T follicular helper cell (primary cell): ENCODE measurements at regions not wholly inside any gene's neighbourhood (a gene's known extent, or its start where the extent isn't known, plus 50 kb on each side); places are given as distances from the start of the nearest gene placed in this dataset.

Source experiments
- DNase-seq: peaks from one replicate; pipeline ENCODE4 v3.0.0-alpha.2; 2020; ENCODE audit warnings: low read depth

GRCh38 chr6:113636357-113636824 lies 220.8 kb upstream of the MARCKS start:
- no peak for DNase-seq

GRCh38 chr6:113640051-113640450 lies 217.1 kb upstream of the MARCKS start:
- DNase-seq: no peak

- no peak for DNase-seq
These were observed 215.0 kb upstream of the MARCKS start for GRCh38 chr6:113642001-113642713.

DNA sequence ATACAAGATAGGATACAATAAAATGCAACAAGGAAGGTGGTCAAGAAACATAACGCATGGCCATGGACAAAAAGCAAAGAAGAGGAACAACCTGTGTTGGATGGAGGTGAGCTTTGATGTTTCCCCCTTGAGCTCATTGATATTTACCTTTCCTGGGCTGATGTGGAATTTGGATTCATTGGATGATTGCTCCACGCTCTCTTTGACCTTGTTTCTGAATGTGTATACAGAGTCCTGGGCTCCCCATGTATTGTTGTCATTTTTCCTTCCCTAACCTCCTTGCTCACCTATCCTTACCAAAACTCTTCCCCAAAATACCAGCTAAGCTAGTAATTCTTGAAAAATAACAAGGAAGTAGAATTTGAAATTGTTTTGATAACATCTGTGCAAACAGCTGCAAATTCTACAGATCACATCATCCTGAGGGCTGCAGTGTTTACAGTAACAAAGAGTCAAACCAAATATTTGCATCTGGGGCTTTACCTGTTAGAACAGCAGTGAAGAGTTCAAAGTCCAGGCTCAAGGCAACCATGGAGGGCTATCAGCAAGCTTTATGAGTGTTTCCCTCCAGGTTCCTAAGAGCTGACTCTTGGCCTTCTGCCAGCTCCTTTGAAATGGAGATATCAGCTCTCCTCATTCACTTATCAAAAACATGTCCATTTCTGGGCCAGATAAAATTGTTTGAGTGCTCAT lies 214.3 kb upstream of the MARCKS start:
- DNase-seq: no peak

DNA sequence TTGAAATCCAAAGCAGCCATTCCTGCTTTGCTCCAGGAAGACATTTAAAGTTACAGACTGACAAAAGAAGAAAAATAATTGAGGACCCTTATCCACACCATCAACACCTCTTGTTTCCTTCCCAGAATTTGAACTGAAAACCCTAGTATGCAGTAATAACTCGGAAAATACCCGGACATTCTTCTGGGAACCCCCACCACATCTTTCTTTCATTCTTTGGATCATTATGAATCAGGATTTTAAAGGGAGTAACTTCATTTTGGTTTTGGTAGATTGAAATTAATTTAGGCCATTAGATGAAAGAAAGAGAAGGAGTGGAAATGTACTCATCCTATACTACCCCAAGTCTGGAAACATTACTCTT lies 213.8 kb upstream of the MARCKS start:
- no peak for DNase-seq

DNA sequence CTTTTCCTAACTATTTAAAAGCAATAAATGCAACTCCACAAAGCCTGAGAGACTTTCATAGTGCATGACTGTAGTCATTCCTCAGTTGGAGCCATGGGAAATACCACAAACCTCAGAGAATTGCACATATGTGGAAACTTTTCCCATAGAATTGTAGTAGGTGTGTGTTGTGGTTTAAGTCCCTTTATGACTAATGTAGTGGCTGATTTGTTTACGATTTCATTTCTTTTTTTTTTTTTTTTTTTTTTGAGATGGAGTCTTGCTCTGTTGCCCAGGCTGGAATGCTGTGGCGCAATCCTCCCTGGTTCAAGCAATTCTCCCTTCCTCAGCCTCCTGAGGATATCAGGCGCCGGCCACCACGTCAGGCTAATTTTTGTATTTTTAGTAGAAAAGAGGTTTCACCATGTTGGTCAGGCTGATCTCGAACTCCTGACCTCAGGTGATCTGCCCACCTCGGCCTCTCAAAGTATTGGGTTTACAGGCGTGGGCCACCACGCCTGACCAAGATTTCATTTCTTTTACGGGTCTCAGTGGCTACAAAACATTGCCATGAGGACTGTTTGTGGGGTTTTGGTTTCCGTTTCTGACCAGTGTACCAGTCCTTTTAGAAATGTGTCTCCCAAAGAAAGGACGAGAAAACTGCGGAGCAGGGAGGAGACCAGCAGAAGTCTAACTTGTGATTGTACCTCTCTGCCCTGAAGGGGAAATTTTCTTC lies 212.1 kb upstream of the MARCKS start:
- no peak for DNase-seq

DNA sequence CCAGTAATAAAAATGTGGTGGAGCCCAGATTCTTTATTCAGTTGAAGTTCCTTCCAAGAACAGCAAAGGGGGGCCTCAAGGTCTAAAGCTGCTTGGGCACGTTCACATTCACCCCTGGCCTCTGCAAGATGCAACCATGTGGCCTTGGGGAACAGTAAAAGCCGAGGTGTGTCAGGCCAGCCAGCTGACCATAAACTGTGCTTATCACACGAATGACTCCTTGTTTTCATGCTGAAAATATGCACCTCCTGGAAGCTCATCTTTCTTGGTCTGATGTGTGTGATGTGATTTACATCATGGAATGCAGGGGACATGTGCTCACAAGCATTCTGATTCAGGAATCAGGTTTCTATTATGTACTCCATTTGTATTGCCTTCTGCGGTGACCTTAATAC lies 211.6 kb upstream of the MARCKS start:
- no peak for DNase-seq

GRCh38 chr6:113645986-113646385 lies 211.2 kb upstream of the MARCKS start:
- no peak for DNase-seq

GRCh38 chr6:113646701-113647100 lies 210.4 kb upstream of the MARCKS start:
- no peak for DNase-seq

DNA sequence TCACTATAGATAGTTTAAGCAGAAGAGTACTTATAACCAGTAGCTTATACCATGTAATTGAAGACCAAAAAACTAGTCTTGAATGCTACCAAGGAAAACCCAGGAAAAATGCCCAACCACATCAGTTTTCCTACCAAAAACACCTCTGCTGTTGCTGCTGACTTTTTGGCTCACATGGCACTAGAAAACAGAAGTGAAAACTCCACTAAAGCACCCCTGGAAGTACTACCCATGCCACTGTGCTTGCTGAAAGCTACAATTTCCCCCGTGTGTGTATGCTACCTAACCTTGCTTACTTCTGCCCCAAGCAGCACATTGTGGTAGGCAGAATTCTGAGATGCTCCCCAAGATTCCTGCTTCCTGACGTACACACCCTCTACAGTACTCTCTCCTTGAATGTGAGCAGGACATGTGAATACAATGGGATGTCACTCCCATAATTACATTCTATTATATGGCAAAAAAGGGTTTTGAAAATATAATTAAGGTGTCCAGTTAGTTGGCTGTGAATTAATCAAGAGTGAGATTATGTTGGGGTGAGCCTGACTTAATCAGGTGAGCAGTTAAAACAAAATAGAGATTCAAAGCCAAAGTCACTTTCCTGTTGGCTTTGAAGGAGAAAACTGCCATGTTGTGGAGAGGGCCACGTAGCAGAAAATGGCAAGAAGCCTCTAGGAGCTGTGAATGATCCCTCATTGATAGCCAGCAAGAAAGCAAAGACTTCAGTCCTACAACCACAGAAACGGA lies 209.8 kb upstream of the MARCKS start:
- DNase-seq: no peak

DNA sequence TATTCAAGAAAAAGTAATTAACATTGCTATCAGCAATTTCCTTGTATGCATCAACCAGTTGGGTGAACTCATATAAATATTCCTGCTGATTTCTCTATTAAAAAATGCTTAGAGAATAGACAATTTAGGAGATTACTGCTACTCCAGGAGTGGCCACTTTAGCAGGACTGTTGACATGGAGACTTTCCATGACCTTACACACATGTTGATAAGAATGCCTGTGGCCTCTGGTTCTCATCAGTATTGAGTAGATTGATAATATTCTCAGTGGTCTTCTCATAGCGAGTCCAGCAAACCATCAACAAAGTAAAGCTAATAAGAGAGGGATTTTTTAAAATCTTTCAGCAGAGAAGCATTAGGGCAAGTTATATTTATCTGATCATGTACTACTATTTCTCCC lies 208.4 kb upstream of the MARCKS start:
- no peak for DNase-seq

- no peak for DNase-seq
These were observed 207.9 kb upstream of the MARCKS start for GRCh38 chr6:113649276-113649675.

DNA sequence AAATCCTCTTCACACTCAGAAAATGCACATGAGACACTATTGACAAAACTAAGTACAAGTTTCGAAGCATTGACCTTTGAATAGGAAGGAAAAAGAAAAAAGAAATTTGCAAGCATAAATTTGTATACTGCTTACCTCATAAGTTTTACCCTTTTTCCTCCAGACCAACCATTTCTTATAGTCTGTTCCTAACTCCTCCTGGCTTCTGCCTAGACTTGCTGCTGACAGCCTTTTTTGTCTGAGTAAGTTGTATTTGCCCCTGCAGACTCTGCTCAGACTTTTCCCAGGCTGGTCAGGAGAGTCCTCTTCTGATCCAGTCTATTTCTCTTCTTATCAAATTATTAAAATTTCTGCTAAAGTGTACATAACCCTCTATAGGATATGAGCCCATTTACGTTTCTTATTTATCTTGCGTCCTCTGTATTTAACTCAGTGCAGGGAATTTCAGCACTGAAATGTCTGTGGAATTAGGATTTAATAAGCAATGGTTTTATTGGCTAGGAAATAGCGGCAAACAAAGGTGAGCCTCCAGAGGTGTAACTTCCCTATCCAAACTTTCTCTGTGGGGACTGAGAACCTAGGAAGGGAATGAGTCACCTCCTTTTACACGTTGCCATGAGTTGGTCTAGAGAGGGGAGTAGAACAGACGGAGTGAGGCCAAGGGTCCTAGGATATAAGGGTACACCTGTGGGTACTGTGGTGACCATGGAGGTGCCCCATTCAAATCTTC lies 207.1 kb upstream of the MARCKS start:
- no peak for DNase-seq

DNA sequence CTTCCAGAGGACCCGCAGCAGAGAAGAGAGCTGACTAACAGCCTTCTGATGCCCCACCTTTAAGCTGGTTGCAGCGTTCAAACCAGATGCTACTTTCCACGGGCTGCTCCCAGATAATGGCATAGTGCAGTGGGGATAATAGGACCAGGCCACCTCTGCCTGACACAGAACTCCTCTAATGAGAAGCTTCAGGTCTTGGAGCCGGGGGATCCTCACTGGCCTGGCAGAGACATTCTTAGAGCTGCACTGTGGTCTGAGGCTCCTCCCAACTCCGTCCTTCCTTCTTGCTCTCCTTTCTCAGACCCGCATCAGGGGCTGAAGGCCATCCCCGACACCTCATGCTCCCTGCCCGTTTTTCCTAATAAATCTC lies 206.6 kb upstream of the MARCKS start:
- DNase-seq: no peak

GRCh38 chr6:113651120-113651519 lies 206.0 kb upstream of the MARCKS start:
- no peak for DNase-seq

GRCh38 chr6:113651920-113652319 lies 205.2 kb upstream of the MARCKS start:
- no peak for DNase-seq

DNA sequence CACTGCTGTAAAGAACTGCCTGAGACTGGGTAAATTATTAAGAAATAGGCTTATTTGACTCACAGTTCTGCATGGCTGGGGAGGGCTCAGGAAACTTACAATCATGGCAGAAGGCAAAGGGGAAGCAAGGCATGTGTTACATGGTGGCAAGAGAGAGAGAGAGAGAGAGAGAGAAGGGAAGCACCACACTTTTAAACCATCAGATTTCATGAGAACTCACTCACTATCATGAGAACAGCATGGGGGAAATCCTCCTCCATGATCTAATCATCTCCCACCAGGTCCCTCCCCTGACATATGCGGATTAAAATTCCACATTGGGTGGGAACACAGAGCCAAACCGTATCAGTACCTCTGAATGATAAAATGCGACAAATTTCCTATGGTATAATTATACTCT lies 203.9 kb upstream of the MARCKS start:
- DNase-seq: no peak

DNA sequence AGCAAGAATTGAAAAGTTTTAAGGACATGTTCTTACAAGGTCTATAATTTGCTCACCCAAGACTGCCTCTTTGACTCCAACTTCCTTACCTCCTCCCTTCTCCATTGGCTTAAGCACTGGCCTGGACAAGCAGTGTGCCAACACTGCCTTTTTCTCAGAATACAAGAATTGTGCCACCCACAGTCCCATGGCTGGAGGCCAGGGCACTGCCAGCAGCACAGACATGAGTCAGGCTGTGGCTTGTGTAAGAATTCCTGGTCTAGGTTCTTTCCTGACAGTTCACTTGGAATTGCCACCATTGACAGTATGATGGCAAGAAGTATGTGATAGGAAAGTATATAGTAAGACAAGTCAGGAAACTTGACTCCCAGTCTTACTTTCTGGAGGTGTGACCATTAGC lies 202.7 kb upstream of the MARCKS start:
- DNase-seq: no peak

GRCh38 chr6:113655761-113656160 lies 201.4 kb upstream of the MARCKS start:
- DNase-seq: no peak

DNA sequence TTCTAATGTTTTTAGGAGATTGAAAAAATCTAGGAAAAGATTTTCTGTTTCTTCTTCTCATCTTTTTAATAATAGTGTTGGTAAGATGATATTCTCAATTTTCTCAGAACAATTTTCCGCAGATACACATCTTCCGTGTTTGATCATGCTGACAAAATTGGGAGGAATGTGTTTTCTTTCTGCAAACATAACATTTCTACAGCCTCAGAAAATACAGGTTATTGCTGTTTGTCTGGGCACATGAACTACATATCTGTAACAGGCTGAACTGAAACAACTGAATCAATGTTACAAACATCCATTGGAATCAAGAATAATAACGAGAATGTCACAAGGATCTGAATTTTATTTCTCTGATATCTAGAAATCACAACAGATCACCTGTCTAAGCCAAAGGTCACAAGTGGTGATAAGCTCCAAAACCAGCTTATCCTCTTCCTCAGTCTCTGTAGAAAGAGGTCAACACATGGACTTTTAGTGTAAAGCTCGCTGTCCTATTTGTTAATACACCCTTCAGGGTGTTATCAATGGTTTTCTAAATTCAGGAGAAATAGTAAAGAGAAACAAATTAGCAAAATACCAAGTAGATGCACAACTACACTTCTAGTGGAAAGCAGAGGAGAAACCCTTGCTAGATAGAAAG lies 197.3 kb upstream of the MARCKS start:
- no peak for DNase-seq

DNA sequence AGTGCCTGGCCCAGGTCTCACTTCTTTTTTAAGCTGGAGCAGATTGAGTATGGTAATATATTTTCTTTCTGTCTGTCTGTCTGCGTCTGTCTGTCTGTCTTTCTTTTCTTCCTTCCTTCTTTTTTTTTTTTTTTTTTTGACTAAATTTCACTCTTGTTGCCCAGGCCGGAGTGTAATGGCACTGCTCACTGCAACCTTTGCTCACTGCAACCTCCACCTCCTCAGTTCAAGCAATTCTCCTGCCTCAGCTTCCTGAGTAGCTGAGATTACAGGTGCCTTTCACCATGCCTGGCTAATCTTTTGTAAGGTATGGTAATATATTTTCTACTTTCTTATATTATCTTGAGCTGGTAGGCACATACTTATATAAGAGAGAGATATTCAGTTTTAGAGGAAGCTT lies 196.3 kb upstream of the MARCKS start:
- DNase-seq: no peak
